ENCODE measurements at regions not wholly inside any gene's neighbourhood (a gene's known extent, or its start where the extent isn't known, plus 50 kb on each side); places are given as distances from the start of the nearest gene placed in this dataset.

DNA sequence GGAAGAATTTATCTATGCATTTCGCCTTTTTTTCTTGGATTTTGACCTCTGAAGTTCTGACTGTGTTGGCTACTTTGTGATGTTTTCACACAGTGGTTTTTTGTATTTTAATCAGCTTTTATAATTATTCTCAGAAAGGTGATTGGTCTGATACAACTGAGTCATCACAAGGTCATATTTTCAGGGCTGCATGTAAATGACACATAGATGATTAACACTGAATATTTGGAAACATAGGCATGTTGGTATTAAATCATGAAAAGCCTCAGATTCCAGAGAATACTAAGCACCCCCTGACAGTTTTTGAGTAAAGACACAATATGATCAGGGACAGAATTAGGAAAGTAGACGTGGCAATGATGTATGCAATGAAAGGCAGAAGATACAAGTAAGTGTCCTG is 175.5 kb upstream of the SLCO3A1 start:
- DNase-seq (ENCODE audit: low spot score), result no peak

- DNase-seq (ENCODE audit: low spot score), result no peak
These were observed 174.1 kb upstream of the SLCO3A1 start for GRCh38 chr15:91679447-91679846.

DNA sequence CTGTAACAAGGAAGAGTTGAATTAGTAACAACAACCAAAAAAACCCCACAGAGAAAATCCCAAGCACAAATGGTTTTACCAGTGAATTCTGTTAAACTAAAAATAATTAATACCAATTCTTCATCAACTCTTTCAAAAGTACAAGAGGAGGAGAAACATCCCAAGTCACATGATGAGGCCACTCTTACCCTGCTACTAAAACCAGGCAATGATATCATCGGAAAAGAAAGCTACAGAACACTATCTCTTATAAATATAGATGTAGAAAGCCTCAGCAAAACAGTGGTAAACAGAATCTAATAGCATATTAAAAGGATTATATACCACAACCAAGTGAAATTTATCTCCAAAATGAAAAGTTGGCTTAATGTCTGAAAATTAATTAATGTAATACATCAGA is 168.1 kb upstream of the SLCO3A1 start:
- no peak for DNase-seq (ENCODE audit: low spot score)

DNA sequence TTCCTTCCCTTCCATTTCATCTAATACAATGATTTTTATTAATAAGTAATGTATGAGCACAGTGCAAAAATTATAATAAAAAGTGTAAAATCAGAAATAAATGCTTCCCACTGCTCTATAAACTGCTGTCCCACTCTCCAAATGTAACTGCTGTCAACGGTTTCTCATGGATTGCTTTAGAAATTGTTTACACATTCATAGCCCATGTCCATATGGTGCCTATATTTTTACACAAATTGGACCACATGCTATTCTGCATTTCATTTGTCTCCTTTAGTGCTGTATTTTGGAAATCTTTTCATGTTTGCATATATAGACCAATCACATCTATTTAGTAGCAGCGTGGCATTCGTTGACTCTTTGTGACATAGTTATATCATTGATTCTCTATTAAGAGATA is 164.7 kb upstream of the SLCO3A1 start:
- no peak for DNase-seq (ENCODE audit: low spot score)

DNA sequence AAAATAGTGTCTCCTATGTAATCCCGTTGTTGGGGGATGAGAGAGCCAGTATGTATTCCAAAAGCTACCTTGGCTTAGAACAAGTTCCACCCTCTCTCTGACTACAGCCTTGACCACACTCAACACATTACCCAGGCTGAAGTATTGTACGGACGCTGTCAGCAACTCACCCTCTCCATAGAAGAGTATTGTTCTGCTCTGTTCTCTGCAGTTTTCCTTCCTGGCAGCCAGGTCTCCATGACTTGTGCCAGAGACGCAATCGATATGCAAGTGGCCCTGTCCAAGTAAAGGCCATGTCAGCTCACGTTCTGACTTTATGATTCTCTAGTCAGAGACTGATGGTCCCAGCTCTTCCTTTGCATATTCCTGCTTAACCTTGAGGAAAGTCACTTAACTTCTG is 164.1 kb upstream of the SLCO3A1 start:
- no peak for DNase-seq (ENCODE audit: low spot score)

DNA sequence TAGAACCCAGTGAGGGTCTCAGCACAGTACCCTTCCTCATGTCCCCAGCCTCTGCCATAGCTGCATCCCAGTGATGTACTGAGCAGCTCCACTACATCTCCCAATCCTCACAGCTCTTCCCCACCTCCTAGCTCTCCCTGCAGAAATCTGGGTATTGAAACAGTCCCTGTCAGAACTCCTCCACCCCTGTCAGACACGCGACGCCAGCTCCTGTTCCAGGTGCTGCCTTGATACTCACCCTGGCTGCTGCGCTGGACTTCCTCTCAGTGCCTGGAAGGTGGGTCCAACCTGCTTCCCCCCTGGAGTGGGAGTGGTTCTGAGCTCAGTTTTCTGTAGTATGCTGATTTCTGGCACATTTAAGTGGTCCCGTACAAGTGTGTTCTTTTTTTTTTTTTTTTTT is 160.9 kb upstream of the SLCO3A1 start:
- no peak for DNase-seq (ENCODE audit: low spot score)

- DNase-seq (ENCODE audit: low spot score), result no peak
These were observed 159.2 kb upstream of the SLCO3A1 start for GRCh38 chr15:91694131-91694830.

DNA sequence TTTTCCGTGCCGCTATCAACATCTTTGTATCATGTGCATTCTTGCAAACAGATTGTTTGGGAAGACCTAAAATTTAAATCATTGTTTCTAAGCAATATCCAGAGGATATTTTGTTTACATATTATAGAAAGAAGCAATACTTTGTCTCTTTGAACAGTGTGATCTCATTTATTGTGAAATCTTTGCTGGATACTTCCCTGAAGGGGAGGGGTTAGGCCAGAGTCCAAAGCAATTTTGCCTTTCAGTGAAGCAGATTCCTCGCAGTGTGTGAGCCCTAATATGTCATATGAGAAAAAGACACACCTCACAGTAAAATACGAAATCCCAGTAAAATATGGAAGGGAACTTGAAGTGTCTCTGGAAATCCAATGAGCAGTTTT is 158.7 kb upstream of the SLCO3A1 start:
- DNase-seq (ENCODE audit: low spot score), result no peak

DNA sequence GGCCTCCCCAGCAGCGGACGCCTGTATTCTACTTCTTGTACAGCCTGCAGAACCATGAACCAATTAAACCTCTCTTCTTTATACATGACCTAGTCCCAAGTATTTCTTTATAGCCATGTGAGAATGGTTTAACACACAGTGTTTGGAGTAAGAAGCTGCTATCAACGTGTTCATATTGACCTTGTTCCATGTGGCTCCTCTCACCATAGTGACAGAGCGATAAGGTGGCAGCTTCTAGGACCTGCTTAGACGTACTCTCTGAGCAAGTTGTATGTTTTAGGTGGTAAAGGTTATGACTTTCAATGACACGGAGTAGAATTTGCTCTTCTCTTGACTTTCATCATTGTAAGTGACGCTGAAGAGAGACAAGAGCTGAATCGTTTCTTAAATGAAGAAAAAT is 157.7 kb upstream of the SLCO3A1 start:
- no peak for DNase-seq (ENCODE audit: low spot score)

- DNase-seq (ENCODE audit: low spot score), result no peak
These were observed 156.5 kb upstream of the SLCO3A1 start for GRCh38 chr15:91696981-91697380.

DNA sequence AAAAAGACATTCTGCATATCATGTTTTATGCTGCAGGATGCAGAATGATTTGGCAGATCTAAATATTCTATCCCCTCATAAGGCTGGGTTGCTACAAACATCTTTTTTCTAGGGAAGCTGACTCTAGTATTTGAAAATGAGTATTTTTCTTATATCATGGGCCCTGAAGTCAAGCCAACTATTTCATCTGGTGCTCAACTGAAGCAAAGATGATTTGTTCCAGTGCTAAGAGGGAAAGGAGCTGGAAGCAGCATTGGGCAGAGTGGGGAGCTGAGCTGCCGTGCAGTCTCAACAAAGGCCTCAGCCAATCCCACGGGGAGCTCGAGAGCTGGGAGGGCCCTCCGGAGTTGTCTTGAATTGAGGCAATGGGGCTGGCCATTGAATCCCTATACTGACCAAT is 155.3 kb upstream of the SLCO3A1 start:
- DNase-seq (ENCODE audit: low spot score), result no peak

DNA sequence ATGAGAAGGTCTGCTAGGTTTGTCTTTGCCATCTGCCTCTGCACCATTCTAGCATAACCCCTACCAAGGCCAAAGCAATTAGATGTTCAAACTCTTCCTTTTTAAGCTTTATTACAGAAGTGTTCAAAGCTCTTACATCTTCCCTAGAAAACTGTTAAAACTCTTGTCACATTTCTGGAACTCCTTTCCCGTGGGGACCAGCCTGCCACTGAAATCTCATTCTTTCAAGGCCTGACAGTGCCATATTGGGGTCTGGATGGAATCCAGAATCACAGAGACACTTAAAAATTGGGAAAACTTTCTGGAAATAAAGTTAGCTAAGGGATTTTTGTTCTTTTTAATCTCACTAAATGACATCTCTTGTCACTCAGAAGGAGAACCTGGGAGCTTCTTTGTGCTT is 153.8 kb upstream of the SLCO3A1 start:
- DNase-seq (ENCODE audit: low spot score), result no peak

GRCh38 chr15:91703274-91703673 is 150.2 kb upstream of the SLCO3A1 start:
- DNase-seq (ENCODE audit: low spot score), result no peak

DNA sequence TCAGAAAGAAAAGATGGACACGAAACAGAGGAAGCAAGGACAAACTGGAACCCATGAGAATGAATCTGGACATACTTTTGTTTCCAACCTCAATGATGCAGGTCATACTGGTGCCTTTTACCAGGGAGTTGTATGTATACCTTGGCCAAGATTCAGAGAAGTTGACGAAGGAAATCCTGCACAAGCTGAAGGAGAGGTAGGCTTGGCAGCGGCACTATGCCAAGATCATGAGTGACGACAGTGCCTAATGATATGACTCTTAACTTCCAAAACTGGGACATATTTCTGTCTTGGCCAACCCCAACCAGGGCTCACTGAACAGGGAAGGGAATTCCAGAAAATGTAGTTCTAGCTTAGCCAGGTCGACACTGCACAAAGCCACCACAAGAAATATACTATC is 149.2 kb upstream of the SLCO3A1 start:
- no peak for DNase-seq (ENCODE audit: low spot score)

- peak; percentile 29 for DNase-seq (ENCODE audit: low spot score)
These were observed 147.0 kb upstream of the SLCO3A1 start for GRCh38 chr15:91706322-91707032.

GRCh38 chr15:91710080-91710698 is 143.3 kb upstream of the SLCO3A1 start:
- no peak for DNase-seq (ENCODE audit: low spot score)

DNA sequence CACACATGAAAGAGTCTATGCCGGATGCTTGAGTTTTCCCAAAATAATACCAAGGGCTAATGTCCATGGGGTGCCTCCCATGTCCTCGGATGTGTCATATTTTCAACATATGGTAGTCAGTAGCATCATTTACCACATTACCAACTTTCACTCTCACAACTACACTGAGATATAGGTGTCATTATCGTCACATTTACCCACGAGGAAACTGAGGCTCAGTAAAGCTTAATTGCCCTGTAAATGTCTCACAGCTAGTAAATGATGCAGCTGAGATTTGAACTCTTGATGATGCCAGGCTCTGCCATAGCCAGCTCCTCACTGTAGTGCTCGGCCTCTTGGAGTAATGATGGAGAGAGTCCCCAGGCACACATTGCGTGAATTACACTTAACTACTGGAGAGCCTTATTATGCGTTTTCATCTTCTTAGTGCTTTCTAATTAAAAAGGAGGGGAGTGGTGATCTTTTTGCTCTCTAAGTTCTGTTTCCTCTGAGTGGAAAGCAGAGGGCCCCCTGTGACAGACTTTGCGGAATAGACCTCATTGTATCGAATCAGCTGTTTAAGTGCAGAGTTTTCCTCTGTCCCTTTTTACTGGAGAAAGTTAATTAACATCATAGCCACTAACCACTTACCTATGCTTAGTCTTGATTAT is 142.0 kb upstream of the SLCO3A1 start:
- DNase-seq (ENCODE audit: low spot score), result no peak

DNA sequence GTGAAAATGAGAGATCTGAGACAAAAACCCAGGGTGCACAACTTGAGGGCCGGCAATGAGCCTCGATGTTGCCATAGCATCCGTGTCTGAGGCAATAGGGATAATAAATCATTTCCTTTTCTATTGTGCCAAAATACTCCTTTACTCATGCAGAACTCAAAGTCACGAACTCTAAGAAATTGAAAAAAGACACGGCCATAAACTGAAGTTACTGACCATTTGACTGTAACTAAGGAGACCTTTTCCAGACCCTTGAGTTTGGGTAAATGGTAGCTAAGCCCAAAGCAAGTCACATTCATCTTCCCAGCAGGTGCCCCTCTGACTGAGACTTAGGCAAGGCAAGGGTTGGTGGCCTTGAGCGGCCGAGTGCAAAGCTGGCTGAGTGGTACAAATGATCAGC is 141.2 kb upstream of the SLCO3A1 start:
- no peak for DNase-seq (ENCODE audit: low spot score)

DNA sequence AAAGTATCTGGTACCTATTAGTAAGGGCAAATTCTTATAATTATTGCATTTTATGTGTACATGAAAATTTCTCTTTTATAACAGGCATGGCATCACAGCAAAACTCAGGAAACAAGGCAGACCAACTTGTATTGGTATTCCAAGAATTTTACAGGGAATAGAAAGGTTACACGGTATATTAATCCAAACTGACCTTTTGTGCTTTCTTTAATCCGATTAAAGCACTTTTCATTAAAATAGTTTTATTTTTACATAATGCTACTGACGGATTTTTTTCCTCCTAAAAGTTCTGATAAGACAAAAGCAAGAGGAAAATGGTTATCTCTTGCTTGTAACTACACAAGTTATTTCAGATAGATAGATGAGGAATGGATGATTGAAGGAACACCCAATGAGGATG is 137.0 kb upstream of the SLCO3A1 start:
- DNase-seq (ENCODE audit: low spot score), result no peak

DNA sequence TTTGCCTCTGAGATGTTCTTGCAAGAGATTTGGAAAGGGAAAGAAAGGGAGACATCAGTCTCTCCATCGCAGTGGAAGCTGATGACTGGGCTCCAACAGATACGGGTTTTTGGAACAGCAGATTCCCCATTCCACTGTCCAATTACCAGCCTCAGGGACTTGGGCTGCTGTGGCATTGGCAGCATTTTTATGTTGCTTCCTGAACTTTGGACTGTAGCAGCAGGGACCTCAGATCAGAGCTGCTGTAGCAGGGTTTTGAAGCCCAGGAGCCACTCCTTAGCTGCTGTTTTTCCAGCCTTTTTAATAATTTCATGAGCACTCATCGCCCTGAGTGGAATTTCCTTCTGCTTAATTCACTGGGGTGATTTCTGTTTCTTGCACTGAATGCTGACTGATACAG is 135.7 kb upstream of the SLCO3A1 start:
- no peak for DNase-seq (ENCODE audit: low spot score)

- no peak for DNase-seq (ENCODE audit: low spot score)
These were observed 129.5 kb upstream of the SLCO3A1 start for GRCh38 chr15:91723959-91724358.

- DNase-seq (ENCODE audit: low spot score), result no peak
These were observed 119.8 kb upstream of the SLCO3A1 start for GRCh38 chr15:91733661-91734060.
